Esophagus squamous epithelium (tissue), 4 donors: ENCODE measurements at regions not wholly inside any gene's neighbourhood (a gene's known extent, or its start where the extent isn't known, plus 50 kb on each side); places are given as distances from the start of the nearest gene placed in this dataset.

Experiments
- POLR2A ChIP-seq, 4 donors: fragments of 450-650 bp; IDR thresholded peaks; one replicate each; pipeline ENCODE4 v1.6.1; 2017; ENCODE audit warnings: antibody characterized with exemption in 4 of 4, mild to moderate bottlenecking in 4 of 4, moderate library complexity in 3 of 4
- TF ChIP-seq, protein P1 (sequence below), 6 experiments: fragments of 450-650 bp in 4 of 6; fragments of 200-600 bp in 2 of 6; sonication (generic) in 2 of 6; IDR thresholded peaks; one replicate each; pipeline ENCODE4 v1.5.1; 2016 to 2019; ENCODE audit warnings: antibody characterized with exemption in 6 of 6, mild to moderate bottlenecking in 4 of 6, moderate library complexity in 4 of 6

DNA sequence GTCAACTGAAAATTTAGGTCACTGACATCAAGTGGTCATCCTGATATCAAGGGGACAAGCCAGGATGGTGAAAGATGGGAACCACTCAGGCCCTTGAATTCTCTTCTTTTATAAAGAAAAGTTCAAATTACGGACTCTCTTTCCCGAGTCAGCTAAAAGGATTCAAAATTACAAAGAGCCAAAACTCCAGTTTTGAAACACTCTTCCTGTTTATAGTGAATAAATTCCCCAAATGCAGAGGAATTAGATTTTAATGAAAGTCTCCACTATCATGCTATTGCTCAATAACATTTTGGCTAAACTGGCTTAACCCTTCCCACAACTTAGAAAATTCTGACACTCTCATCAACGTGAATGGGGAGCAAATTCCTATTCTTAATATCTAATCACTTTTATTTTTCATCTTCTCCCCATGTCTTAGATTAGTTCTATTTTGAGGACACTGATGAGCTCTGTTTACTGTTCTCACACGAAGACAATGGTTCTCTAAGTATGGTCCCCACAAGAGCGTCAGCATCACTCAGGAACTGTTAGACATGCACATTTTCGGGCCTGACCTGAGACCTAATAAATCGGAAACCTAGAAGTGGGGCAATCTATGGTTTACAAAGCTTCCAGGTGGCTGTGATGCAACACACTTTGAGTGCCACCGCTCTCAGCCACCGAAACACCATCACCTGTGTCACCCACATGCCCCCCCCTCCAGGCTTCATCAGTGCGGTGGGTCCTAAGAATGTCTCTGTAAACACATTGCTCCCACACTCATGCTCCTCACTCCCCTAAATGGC lies 64.4 kb upstream of the TIAM1 start:
- TF ChIP-seq, protein P1, sequence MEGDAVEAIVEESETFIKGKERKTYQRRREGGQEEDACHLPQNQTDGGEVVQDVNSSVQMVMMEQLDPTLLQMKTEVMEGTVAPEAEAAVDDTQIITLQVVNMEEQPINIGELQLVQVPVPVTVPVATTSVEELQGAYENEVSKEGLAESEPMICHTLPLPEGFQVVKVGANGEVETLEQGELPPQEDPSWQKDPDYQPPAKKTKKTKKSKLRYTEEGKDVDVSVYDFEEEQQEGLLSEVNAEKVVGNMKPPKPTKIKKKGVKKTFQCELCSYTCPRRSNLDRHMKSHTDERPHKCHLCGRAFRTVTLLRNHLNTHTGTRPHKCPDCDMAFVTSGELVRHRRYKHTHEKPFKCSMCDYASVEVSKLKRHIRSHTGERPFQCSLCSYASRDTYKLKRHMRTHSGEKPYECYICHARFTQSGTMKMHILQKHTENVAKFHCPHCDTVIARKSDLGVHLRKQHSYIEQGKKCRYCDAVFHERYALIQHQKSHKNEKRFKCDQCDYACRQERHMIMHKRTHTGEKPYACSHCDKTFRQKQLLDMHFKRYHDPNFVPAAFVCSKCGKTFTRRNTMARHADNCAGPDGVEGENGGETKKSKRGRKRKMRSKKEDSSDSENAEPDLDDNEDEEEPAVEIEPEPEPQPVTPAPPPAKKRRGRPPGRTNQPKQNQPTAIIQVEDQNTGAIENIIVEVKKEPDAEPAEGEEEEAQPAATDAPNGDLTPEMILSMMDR (IDR thresholded peaks at IDR 0.05): no peak
- no peak for TF ChIP-seq POLR2A (IDR thresholded peaks at IDR 0.05)
